ENCODE measurements at regions not wholly inside any gene's neighbourhood (a gene's known extent, or its start where the extent isn't known, plus 50 kb on each side); places are given as distances from the start of the nearest gene placed in this dataset.

GRCh38 chr2:57862153-57862552 is 184.5 kb upstream of the VRK2 start:
- TF ChIP-seq CTCF (IDR thresholded peaks at IDR 0.05) (no peak), POLR2A (IDR thresholded peaks at IDR 0.05) (no peak)
